HG03558 (cell line): ENCODE measurements at regions not wholly inside any gene's neighbourhood (a gene's known extent, or its start where the extent isn't known, plus 50 kb on each side); places are given as distances from the start of the nearest gene placed in this dataset.
"Not testable (repeated sequence)": the region's sequence is repeated elsewhere in the genome, so short reads cannot be mapped to it uniquely, and the experiment has no call there.

Source experiments
- ATAC-seq: cut with Tn5 transposase; IDR thresholded peaks from one replicate; pipeline ENCODE4 v1.9.1; 2021; ENCODE audit warnings: moderate number of reproducible peaks; ENCODE audit not compliant: unreplicated experiment; ENCODE audit errors: extremely low read depth

DNA sequence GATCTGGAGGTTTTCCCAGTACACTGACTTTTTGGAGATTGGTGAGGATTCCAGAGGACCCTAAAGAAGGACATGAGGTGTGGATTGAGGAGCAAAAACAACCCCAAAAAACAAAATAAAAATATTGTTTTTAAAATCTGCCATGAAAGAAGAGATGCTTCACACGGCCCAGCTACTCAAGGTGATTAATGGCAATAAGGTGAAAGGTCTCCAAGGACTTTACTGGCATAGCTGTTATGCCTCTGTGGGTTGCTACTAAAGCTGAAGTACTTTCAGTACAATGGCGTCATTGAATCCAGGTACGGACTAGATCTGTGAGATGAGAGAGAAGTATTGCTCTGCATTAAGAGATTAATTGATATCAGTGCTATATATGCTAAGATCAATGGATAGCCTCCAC lies 606.4 kb downstream of the TDRD15 start:
- no peak for ATAC-seq

DNA sequence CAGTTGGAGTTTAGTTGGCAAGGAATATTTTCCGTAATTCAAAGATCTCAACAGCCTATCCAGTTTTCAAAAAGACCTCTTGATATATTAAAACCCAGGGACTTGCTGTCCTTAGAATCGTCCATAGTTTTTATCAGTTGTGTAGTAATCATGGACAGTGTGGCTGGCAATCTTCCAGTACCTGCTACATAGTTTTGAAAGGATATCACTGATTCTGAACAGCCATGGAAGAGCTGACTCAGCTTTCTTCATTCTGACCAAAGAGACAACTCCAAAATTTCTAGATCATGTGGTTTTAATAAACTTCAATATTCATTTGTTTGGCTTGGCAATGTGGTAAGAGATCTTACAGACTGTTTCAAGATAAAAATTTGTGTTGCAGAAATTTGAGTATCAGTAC lies 616.7 kb downstream of the TDRD15 start:
- no peak for ATAC-seq

DNA sequence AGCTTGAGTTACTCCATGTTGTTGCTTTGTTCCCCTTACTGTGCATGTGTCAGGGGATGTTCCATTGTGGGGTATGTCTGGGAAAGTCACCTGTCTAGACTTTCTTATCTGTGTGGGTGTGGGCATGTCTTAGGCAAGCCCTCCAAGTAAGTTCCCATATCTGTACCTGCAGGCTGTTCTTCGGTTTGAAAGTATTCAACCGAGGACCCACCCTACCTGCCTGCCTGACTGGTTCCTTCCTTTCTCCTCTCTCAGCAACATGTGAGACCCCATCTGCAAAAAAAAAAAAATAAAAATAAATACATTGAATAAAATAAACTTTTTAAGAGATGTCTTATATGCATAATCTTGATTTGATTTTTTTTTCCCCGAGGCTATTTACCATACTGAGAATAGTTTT lies 622.7 kb downstream of the TDRD15 start:
- ATAC-seq = no peak

DNA sequence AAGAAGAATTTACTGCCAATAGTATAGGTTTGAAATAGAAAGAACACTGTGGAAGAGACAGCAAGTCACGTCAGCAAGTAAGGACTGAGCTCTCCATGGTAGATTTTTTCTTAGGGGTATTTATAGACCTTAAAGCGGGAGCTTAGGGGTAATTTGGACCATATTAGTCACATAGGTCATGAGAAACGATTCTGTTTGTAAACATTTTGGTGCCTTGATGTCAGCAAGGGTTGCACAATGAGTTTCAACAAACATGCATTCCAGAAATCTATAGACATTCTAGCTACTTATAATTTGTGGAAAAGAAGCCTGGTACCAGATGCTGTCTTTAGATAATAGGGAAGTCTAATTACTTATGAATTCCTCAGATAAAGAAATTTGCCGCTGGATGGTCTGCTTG lies 624.7 kb downstream of the TDRD15 start:
- ATAC-seq = no peak

DNA sequence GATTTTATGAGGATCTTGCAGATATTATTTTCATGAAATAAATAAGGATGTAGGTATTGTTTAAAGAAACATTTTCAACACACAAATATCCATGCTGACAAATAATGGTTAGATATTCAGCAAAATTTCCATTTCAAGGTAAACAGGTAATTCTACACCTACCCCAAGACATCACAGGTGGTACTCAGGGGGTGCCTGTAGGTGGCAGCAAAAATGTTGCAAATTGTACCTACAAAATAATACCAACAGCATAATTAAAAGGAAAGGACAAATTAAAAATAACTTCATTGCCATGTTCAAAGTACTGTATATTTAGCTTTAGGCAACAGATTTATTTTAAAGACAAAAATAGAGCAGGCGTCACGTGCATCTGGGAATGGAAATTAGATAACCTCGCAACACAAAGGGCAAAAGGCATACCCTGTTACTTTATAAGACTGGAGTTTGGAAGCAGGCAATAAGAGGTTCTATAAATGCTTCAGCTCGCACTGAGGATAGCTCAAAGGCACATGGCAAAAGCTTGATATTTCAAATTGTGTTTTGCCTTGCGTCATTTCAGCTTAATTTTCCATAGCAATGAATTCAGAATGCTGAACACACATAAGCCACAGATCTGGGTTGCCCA lies 630.5 kb downstream of the TDRD15 start:
- ATAC-seq = no peak

DNA sequence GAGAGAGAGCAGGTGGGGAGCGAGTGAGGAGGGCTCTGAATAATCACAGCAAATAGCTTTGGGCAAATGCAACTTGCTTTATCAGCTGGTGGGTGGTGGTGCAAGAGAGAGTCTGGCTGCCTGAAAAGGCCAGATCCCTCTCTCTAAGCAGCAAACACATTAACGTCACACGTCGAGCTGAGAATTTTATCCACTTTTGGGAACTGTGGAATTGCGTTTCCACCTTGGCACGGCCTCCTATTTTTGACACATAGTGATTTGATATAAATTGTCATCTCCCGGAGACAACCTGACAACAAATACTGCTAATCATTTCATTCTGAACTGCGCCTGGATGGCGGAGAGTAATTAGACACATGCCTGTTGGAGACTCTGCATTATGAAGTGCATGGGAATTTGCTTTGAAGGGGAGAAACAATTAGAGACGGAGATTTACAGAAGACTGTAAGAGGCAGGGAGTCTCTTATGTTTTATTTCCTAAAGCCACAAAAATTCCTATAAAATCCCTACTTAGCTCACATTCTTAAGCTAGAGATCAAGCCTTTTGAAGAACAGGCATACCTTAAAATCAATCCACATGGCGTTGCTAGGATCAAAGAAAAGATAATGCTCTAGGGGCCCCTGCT lies 634.1 kb downstream of the TDRD15 start:
- ATAC-seq = no peak

DNA sequence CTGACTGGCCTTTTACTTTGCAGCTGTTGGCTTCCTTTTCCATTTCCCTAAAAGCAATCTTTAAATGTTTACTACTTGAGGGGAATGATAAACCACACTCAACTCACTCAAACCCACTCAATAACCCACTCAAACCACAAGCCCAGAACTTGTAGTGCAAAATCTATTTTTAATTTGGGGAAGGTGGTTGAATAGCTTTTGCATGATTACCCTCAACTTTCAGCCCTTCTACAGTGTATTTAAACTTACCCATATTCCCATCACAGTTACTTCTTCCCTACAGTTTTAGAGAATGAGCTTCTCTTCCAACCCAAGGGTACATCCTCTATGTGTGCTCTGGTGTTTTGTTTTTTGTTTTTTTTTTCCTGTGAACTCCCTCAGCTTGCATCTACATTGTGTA lies 636.1 kb downstream of the TDRD15 start:
- ATAC-seq = no peak

DNA sequence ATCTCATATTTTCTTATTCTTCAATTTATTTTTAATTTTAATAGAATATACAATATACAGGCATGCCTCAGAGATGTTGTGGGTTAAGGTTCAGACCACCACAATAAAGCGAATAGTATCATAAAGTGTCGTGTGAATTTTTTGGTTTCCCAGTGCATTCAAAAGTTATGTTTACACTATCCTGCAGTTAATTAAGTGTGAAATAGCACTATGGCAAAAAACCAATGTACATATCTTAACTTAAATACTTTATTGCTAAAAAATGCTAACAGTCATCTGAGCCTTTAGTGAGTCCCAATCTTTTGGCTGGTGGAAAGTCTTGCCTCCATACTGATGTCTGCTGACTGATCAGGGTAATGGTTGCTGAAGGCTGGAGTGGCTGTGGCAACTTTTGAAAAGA lies 637.6 kb downstream of the TDRD15 start:
- no peak for ATAC-seq

DNA sequence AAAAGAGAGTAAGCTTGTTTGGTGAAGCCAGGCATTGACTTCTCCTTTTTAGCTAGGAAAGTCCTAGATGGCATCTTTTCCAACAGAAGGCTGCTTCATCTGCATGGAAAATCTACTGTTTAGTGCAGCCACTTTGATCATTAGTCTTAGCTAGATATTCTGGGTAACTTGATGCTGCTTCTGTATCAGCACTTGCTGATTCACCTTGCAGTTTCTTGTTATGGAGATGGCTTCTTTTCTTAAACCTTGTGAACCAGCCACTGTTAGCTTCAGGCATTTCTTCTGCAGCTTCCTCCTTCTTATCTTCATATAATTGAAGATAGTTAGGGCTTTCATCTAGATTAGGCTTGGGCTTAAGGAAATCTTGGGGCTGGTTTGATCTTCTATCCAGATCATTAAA lies 639.7 kb downstream of the TDRD15 start:
- ATAC-seq = no peak

DNA sequence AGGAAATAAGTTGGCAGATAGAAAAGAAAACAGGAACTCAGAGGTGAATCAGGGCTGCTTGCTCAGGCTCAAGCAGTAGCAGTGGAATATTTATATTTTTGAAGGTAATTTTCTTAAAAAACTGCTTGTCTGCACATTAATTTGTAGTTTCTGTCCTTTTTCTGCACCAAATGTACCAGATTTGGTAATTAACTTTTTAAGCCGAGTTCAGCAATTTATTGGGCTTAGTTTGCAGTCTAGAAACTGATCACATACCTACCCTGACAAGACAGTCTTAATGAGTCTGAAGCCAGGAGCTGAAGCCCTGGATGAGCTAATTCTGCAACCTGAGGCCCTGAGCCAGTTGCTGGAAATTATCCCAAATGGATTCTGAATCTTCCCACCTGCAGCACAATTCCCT lies 647.0 kb downstream of the TDRD15 start:
- ATAC-seq = no peak

DNA sequence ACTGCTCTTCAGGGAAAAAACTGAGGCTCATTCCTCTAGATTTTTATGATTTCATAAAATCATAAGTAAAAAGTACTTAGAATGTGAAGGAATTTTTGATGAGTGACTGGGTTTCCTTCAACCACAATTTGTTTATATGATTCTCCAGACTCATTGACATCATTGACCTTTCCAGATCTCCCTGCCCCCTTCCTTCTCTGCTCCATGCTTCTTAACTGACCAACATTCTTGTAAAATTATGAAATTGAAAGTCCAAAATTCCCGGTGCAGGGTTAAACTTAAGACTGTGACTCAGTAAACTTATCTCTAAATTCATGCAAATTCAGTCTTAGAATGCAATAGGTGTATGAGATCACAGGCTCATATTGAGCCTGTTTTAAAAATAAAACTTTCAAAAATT lies 648.9 kb downstream of the TDRD15 start:
- no peak for ATAC-seq

DNA sequence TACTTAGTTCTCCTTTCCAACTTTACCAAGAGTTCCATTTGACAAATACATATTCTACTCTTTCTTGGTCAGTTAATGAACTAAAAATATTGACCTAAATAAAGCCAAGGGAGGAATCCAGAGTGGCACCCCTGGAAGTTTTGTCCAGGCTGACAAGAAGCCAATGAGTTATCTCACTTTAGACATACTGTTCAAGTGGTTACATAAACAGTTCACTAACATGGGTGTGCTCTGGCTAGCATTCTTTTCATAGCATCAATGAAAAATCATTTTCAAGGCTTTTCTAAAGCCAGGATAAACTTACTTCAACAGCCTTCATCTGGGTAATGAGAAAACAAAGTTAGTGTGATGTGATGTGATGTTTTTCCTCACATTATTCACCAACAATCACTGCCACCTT lies 649.4 kb downstream of the TDRD15 start:
- no peak for ATAC-seq

DNA sequence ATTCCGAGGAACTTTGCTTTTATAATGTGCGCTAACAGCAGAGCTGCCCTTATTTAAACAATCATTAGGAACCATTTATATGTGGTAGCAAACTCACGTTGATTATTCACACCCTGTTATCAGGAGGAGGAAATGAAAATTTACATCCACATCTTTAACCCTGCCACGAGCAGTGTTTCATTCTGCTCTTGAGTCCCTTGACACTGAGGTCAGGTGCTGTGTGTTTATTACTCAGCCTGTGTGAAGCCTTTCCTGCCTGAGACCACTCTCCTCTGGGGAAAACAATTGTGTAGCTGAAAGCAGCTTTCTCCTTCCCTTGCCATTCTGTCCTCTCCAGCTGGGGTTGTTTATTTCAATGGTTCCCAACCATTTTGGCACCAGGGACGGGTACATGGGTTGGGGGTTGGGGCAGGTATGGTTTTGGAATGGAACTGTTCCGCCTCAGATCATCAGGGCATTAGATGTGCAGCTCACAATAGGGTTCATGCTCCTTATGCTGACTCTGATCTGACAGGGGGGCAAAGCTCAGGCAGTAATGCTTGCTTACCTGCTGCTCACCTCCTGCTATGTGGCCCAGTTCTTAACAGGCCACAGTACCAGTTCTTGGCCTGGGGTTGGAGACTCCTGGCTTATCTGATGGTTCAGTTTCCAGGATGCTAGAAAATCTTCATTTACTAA lies 651.1 kb downstream of the TDRD15 start:
- ATAC-seq = no peak

DNA sequence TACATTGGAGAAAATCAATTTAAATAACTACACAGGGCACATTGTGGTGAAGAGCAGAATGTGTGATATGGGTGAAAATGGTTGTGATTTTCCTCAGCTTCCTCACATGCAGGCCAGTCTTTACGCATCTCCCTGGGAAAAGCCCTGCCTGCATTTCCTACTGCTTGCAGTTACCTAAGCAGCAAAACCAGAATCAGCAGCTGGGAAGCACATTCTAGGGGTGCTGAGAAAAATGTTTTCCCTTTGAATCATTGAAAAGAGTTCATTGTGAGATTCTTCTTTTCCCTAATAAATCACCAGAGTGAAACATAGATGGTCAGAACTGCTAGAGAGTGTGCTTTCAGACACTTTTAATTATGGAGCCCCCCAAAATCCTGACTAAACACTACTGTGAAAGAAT lies 656.0 kb downstream of the TDRD15 start:
- no peak for ATAC-seq

DNA sequence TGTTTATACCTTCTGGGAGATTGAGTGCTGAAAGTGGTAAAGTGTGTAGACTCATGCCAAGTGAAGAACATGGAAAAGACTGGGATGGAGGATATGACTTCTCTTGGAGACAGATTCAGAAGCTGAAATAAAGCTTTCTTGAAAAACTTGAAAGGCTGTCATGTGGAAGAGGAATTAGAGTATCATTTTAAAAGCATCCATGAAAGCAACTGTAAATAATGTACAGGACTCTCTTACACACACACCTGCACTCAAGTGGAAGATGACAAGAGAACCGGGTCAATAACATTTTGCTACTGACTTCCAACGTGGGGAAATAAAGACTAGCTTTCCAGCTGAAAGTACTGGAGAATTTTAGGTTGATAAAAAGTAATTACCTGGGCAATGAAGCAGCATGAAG lies 658.2 kb downstream of the TDRD15 start:
- ATAC-seq = no peak

DNA sequence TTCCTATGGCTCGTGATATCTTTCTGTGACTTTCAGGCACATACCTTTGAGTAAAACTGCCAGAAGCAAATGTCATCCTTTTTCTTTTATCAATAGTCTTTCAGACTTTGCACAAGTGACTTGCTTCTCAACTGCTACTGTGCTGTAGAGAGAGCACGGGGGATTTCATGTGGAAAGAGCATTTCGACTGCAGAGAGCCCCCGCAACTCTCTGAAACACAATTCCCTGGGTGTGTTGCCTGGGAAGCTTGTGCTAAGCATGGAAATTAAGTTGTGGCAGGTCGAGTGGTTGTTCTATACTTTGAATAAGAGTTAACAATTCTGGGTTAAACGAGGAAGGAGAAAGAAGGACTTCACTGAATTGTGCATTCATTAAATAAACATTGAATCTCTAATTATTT lies 659.1 kb downstream of the TDRD15 start:
- ATAC-seq = no peak

DNA sequence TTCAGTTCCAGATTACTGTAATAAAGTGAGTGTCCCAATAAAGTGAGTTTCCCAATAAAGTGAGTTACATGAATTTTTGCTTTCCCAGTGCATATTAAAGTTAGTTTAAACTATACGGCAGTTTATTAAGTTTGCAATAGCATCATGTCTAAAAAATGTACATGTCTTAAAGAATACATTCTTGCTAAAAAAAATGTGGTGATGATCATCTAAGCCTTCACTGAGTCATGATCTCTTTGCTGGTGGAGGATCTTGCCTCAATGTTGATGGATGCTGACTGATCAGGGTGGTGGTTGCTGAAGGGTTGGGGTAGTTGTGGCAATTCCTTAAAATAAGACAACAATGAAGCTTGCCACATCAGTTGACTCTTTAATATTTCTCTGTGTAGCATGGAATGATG lies 664.2 kb downstream of the TDRD15 start:
- ATAC-seq = no peak

DNA sequence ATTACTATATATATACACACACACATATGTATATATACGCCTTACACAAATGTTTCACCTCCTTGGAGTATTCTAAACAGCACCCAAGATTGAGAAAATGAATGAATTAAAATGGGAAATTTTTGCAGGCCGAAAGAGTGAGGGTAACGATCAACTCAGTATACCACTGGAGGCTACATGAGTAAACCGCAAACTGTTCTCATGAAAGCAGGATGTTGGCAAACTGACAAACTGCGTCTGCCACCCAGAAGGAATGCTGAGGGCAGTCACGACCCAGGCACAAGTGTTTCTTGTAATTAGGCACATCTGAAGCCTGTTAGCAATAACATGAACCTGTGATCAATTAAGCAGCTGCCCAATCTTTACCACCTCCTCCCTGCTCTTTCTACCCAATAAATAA lies 666.5 kb downstream of the TDRD15 start:
- not testable (repeated sequence) for ATAC-seq

DNA sequence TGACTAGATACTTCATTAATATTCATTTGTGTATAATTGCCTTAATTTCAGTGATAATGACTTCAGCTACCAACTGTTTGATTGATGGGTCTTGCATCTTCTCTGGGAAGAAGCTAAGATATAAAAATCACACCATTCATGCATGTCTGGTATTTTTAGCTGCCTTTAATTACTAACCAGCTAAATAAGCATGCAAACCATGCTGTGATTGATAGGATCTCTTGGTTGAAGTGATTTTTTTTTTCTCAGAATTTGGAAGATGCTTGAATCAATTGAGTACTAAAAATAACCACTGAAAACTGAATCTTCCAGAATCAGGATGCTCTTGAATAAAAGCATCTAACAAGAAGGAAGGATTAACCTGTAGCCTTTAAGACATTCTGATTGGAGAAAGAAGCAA lies 668.8 kb downstream of the TDRD15 start:
- ATAC-seq = no peak

DNA sequence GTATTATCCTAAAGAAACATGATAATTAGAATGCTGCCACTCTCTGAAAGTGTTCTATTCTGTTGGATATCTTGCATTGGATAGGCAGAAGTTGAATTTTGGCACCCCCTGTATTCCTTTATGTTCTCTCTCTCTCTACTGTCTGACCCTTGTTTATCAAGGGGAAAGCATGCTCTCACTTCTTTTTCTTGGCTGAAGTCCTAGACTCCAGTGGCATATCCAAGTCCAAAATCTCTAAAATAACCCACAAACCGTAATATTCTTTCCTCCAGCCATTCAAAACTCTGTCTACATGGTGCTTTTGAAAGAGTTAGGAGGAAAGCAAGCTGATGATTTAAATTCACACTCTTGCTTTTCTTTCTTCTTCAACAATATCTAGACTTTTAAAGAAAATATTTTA lies 669.7 kb downstream of the TDRD15 start:
- no peak for ATAC-seq

DNA sequence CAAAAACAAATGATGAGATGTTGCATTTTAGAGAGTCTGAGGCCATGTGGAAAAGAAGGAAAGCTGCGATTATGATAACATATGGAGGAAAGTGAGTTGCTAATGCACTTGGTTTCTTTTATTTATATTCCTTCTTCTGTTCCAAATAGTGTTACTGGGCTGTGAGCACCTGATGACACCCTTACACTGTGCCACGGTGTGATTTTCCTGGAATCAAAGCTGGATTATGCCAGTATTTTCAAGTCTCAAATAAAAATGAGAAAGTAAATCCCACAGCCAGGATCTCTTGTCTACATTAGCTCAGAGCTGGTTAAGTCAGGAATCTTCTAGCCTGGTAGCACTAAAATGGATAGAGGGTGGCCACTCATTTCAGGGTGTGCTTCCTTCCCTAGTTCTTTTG lies 670.8 kb downstream of the TDRD15 start:
- no peak for ATAC-seq

DNA sequence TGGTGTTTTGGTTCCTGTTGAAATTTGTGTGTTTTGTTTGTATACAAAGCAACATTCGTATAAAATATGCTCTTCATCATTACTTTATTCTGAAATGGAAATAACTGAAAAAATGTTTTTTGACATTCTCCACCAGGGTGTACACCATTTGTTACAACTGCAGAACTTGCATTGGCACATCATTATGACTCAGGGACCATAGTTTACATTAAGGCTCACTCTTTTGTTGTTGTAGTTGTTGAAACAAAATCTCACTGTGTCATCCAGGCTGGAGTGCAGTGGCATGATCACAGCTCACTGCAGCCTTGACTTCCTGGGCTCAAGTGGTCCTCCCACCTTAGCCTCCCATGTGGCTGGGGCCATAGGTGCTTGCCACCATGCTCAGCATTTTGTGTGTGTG lies 676.6 kb downstream of the TDRD15 start:
- no peak for ATAC-seq
